ENCODE measurements at regions not wholly inside any gene's neighbourhood (a gene's known extent, or its start where the extent isn't known, plus 50 kb on each side); places are given as distances from the start of the nearest gene placed in this dataset.

DNA sequence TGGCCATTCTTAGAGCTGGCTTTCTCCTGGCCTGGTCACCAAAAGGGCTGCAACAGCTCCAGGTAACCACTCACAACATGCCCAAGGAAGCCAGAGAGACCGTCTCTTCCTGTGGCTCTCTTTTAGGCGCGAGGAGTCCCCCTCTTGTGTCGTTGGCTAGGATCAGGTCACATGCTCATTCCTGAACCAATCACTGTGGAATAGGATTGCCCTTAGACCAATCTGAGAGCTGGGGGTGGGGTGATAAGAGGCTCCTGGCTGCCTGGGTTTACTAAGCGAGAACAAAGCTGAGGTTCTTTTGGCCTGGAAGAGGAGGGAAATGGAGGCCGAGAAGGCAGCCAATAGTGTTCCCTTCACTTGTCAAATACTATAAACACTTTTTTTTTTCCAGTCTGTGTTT, 452.1 kb upstream of the PROX1 start:
- Histone ChIP-seq H3K9me3 (ENCODE audit: low read length) (no peaks in the 10 kb centered on the region), H3K9ac (ENCODE audit: low read length) (no peak overlapping the region), H3K9me2 (ENCODE audit: insufficient read depth, low read length) (no peaks in the 10 kb centered on the region), H3K36me3 (ENCODE audit: insufficient read depth, low read length) (no peaks in the 10 kb centered on the region), H3K4me2 (ENCODE audit: low read length) (no peak overlapping the region), H3K79me2 (replicated peaks; ENCODE audit: insufficient read depth, low read length) (no peaks in the 10 kb centered on the region), H3K27me3 (ENCODE audit: insufficient read depth, low read depth, low read length) (no peaks in the 10 kb centered on the region), H2AFZ (ENCODE audit: low read depth, low read length) (no peak overlapping the region), H3F3A (ENCODE audit: insufficient read depth, low read length, poor library complexity, severe bottlenecking) (no peaks in the 10 kb centered on the region), H3K27ac (ENCODE audit: low read length) (no peak overlapping the region), H3K4me3 (ENCODE audit: low read length) (no peak overlapping the region), H4K20me1 (ENCODE audit: insufficient read depth) (no peaks in the 10 kb centered on the region)
- TF ChIP-seq, protein P1, sequence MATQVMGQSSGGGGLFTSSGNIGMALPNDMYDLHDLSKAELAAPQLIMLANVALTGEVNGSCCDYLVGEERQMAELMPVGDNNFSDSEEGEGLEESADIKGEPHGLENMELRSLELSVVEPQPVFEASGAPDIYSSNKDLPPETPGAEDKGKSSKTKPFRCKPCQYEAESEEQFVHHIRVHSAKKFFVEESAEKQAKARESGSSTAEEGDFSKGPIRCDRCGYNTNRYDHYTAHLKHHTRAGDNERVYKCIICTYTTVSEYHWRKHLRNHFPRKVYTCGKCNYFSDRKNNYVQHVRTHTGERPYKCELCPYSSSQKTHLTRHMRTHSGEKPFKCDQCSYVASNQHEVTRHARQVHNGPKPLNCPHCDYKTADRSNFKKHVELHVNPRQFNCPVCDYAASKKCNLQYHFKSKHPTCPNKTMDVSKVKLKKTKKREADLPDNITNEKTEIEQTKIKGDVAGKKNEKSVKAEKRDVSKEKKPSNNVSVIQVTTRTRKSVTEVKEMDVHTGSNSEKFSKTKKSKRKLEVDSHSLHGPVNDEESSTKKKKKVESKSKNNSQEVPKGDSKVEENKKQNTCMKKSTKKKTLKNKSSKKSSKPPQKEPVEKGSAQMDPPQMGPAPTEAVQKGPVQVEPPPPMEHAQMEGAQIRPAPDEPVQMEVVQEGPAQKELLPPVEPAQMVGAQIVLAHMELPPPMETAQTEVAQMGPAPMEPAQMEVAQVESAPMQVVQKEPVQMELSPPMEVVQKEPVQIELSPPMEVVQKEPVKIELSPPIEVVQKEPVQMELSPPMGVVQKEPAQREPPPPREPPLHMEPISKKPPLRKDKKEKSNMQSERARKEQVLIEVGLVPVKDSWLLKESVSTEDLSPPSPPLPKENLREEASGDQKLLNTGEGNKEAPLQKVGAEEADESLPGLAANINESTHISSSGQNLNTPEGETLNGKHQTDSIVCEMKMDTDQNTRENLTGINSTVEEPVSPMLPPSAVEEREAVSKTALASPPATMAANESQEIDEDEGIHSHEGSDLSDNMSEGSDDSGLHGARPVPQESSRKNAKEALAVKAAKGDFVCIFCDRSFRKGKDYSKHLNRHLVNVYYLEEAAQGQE (IDR thresholded peaks at IDR 0.05; ENCODE audit: borderline replicate concordance), result no peak
- TF ChIP-seq RAD21 (conservative IDR thresholded peaks at IDR 0.05) (no peak), SMC3 (conservative IDR thresholded peaks at IDR 0.05; ENCODE audit: poor library complexity) (no peak), MXI1 (conservative IDR thresholded peaks at IDR 0.05; ENCODE audit: poor library complexity, severe bottlenecking) (no peak), POLR2AphosphoS5 (IDR thresholded peaks at IDR 0.05) (no peak), TAF1 (IDR thresholded peaks at IDR 0.05; ENCODE audit: low read depth) (no peak), EZH2 (IDR thresholded peaks at IDR 0.05; ENCODE audit: borderline replicate concordance, insufficient read depth, low read length, poor library complexity, severe bottlenecking) (no peak), EP300 (conservative IDR thresholded peaks at IDR 0.05; ENCODE audit: poor library complexity, severe bottlenecking) (no peak)
- TF ChIP-seq, protein P2, sequence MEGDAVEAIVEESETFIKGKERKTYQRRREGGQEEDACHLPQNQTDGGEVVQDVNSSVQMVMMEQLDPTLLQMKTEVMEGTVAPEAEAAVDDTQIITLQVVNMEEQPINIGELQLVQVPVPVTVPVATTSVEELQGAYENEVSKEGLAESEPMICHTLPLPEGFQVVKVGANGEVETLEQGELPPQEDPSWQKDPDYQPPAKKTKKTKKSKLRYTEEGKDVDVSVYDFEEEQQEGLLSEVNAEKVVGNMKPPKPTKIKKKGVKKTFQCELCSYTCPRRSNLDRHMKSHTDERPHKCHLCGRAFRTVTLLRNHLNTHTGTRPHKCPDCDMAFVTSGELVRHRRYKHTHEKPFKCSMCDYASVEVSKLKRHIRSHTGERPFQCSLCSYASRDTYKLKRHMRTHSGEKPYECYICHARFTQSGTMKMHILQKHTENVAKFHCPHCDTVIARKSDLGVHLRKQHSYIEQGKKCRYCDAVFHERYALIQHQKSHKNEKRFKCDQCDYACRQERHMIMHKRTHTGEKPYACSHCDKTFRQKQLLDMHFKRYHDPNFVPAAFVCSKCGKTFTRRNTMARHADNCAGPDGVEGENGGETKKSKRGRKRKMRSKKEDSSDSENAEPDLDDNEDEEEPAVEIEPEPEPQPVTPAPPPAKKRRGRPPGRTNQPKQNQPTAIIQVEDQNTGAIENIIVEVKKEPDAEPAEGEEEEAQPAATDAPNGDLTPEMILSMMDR (IDR thresholded peaks at IDR 0.05; ENCODE audit: poor library complexity, severe bottlenecking), result no peak

GRCh38 chr1:213538251-213538650, 449.5 kb upstream of the PROX1 start:
- no peaks in the 10 kb centered on the region for H3K9me2 ChIP-seq (ENCODE audit: insufficient read depth, low read length)
- no peaks in the 10 kb centered on the region for H3K36me3 ChIP-seq (ENCODE audit: insufficient read depth, low read length)
- no peaks in the 10 kb centered on the region for H3K27me3 ChIP-seq (ENCODE audit: insufficient read depth, low read depth, low read length)
- no peak overlapping the region for H3K4me3 ChIP-seq (ENCODE audit: low read length)
- H2AFZ ChIP-seq (ENCODE audit: low read depth, low read length), result no peak overlapping the region
- H3K27ac ChIP-seq (ENCODE audit: low read length), result no peak overlapping the region
- no peaks in the 10 kb centered on the region for H3K9me3 ChIP-seq (ENCODE audit: low read length)
- no peaks in the 10 kb centered on the region for H3K79me2 ChIP-seq (replicated peaks; ENCODE audit: insufficient read depth, low read length)
- no peaks in the 10 kb centered on the region for H3F3A ChIP-seq (ENCODE audit: insufficient read depth, low read length, poor library complexity, severe bottlenecking)
- H3K4me2 ChIP-seq (ENCODE audit: low read length), result no peak overlapping the region
- TF ChIP-seq RAD21 (conservative IDR thresholded peaks at IDR 0.05), result no peak
- TF ChIP-seq MXI1 (conservative IDR thresholded peaks at IDR 0.05; ENCODE audit: poor library complexity, severe bottlenecking), result no peak
- TF ChIP-seq SMC3 (conservative IDR thresholded peaks at IDR 0.05; ENCODE audit: poor library complexity), result no peak
- TF ChIP-seq TAF1 (IDR thresholded peaks at IDR 0.05; ENCODE audit: low read depth), result no peak
- TF ChIP-seq, protein P1 (IDR thresholded peaks at IDR 0.05; ENCODE audit: borderline replicate concordance), result no peak
- TF ChIP-seq, protein P2 (IDR thresholded peaks at IDR 0.05; ENCODE audit: poor library complexity, severe bottlenecking), result no peak
- TF ChIP-seq EZH2 (IDR thresholded peaks at IDR 0.05; ENCODE audit: borderline replicate concordance, insufficient read depth, low read length, poor library complexity, severe bottlenecking), result no peak
- TF ChIP-seq EP300 (conservative IDR thresholded peaks at IDR 0.05; ENCODE audit: poor library complexity, severe bottlenecking), result no peak
- TF ChIP-seq POLR2AphosphoS5 (IDR thresholded peaks at IDR 0.05), result no peak
- H4K20me1 ChIP-seq (ENCODE audit: insufficient read depth), result no peaks in the 10 kb centered on the region
- no peak overlapping the region for H3K9ac ChIP-seq (ENCODE audit: low read length)
